GM12878 (cell line): ENCODE measurements at regions not wholly inside any gene's neighbourhood (a gene's known extent, or its start where the extent isn't known, plus 50 kb on each side); places are given as distances from the start of the nearest gene placed in this dataset.

Experiments
- ATAC-seq: fragments of 200-7000 bp; cut with Tn5 transposase; 3 replicates; pipeline ENCODE4 v1.9.1; 2020; ENCODE audit warnings: mild to moderate bottlenecking, moderate library complexity
- BruUV-seq: library from RNA; stranded (reverse); fragments of 400-500 nt; replicated peaks from 2 replicates; lab custom pipeline; 2021; lab: Mats Ljungman, UMichigan
- CTCF ChIA-PET: fragments of 300-600 bp; sonication (Branson Sonifier 250); formaldehyde crosslinking; extraction: SDS; loops from one replicate; lab custom pipeline; 2021; ENCODE audit warnings: inconsistent platforms; lab: Yijun Ruan, JAX
- POLR2A ChIA-PET: fragments of 350-600 bp; formaldehyde crosslinking; extraction: SDS; loops from one replicate; lab custom pipeline; 2021; ENCODE audit warnings: inconsistent platforms; lab: Charles Lee
- RAD21 ChIA-PET: fragments of 300-600 bp; sonication (Branson Sonifier 250); formaldehyde crosslinking; loops from one replicate; lab custom pipeline; 2023; ENCODE audit warnings: antibody characterized with exemption; ENCODE audit not compliant: unreplicated experiment; lab: Charles Lee
- SMC1A ChIA-PET: fragments of 300-600 bp; sonication (Branson Sonifier 250); formaldehyde crosslinking; loops from one replicate; lab custom pipeline; 2023; ENCODE audit not compliant: unreplicated experiment, uncharacterized antibody; lab: Charles Lee
- DNase-seq: peaks from one replicate; pipeline ENCODE4 v3.0.0-alpha.2; 2011; ENCODE audit warnings: low read depth, low spot score
- FAIRE-seq: peaks from 3 replicates; lab custom pipeline; 2011; peaks lifted over from hg19 to GRCh38; lab: Jason Lieb, UNC
- H2AFZ ChIP-seq: 2 replicates; pipeline ENCODE4 v1.6.0; 2011; ENCODE audit warnings: low read depth, low read length, control low read depth; ENCODE audit not compliant: control insufficient read depth
- H3K27ac ChIP-seq: 2 replicates; pipeline ENCODE4 v1.5.1; 2011; ENCODE audit warnings: control low read depth; ENCODE audit not compliant: control insufficient read depth, insufficient read depth
- H3K27me3 ChIP-seq, 2 experiments: replicated peaks in 1 of 2; 2 replicates each; pipeline versions ENCODE4 v1.6.0 to v1.6.1; 2011; ENCODE audit warnings: low read length in 1 of 2; ENCODE audit not compliant: control insufficient read depth in 2 of 2, insufficient read depth in 2 of 2
- H3K36me3 ChIP-seq, 2 experiments: 2 replicates each; pipeline ENCODE4 v1.5.1; 2011; ENCODE audit warnings: low read length in 1 of 2; ENCODE audit not compliant: control insufficient read depth in 2 of 2, insufficient read depth in 2 of 2
- H3K4me1 ChIP-seq: 2 replicates; pipeline ENCODE4 v1.6.1; 2011; ENCODE audit warnings: mild to moderate bottlenecking, low read length, moderate library complexity, mixed read lengths; ENCODE audit not compliant: control insufficient read depth, insufficient read depth
- H3K4me2 ChIP-seq: 2 replicates; pipeline ENCODE4 v1.6.0; 2011; ENCODE audit warnings: control low read depth; ENCODE audit not compliant: control insufficient read depth, insufficient read depth
- H3K4me3 ChIP-seq: fragments of 200-600 bp; sonication (generic); 2 replicates; pipeline ENCODE4 v1.5.1; 2016
- H3K79me2 ChIP-seq: 2 replicates; pipeline ENCODE4 v1.6.0; 2011; ENCODE audit warnings: low read length; ENCODE audit not compliant: control insufficient read depth, insufficient read depth
- H3K9ac ChIP-seq: 2 replicates; pipeline ENCODE4 v1.8.0; 2011; ENCODE audit warnings: low read length, control low read depth, mixed read lengths; ENCODE audit not compliant: control insufficient read depth, insufficient read depth
- H3K9me3 ChIP-seq: replicated peaks from 3 replicates; pipeline ENCODE4 v1.5.1; 2011; ENCODE audit warnings: mild to moderate bottlenecking, low read length; ENCODE audit not compliant: control insufficient read depth, insufficient read depth
- H4K20me1 ChIP-seq: 2 replicates; pipeline ENCODE4 v1.6.0; 2011; ENCODE audit not compliant: control insufficient read depth, insufficient read depth
- CUX1 ChIP-seq: IDR thresholded peaks from 2 replicates; pipeline ENCODE4 v1.6.1; 2012; ENCODE audit warnings: improper control_type of control experiment, low read depth, low read length; ENCODE audit not compliant: insufficient replicate concordance
- FOXM1 ChIP-seq: IDR thresholded peaks from 2 replicates; pipeline ENCODE4 v1.6.1; 2012; ENCODE audit warnings: low read depth, mild to moderate bottlenecking, inconsistent platforms, low read length, moderate library complexity
- IRF4 ChIP-seq: IDR thresholded peaks from 2 replicates; pipeline ENCODE4 v1.6.1; 2011; ENCODE audit warnings: low read depth, low read length
- MTA2 ChIP-seq: fragments of 450-650 bp; IDR thresholded peaks from 2 replicates; pipeline ENCODE4 v1.6.1; 2016; ENCODE audit warnings: low read depth, mild to moderate bottlenecking, moderate library complexity
- MTA3 ChIP-seq: IDR thresholded peaks from 2 replicates; pipeline ENCODE4 v1.6.1; 2012; ENCODE audit warnings: low read length, inconsistent platforms, borderline replicate concordance
- MYB ChIP-seq: fragments of 150-350 bp; IDR thresholded peaks from 2 replicates; pipeline ENCODE4 v1.6.1; 2014; ENCODE audit warnings: mild to moderate bottlenecking, low read depth, low read length, borderline replicate concordance
- NFYB ChIP-seq: IDR thresholded peaks from 2 replicates; pipeline ENCODE4 v1.6.1; 2011; ENCODE audit warnings: low read depth, mild to moderate bottlenecking, low read length, improper control_type of control experiment, moderate library complexity; ENCODE audit not compliant: insufficient read depth
- PAX8 ChIP-seq: fragments of 450-650 bp; IDR thresholded peaks from 2 replicates; pipeline ENCODE4 v1.6.1; 2017; ENCODE audit warnings: mild to moderate bottlenecking, moderate library complexity
- RELA ChIP-seq: fragments of 450-650 bp; IDR thresholded peaks from 2 replicates; pipeline ENCODE4 v1.8.0; 2014; ENCODE audit warnings: borderline replicate concordance; ENCODE audit not compliant: partially characterized antibody
- SIX5 ChIP-seq: IDR thresholded peaks from 2 replicates; pipeline ENCODE4 v1.6.1; 2011; ENCODE audit warnings: mild to moderate bottlenecking, low read depth, low read length, moderate library complexity; ENCODE audit not compliant: severe bottlenecking
- STAT3 ChIP-seq: IDR thresholded peaks from 2 replicates; pipeline ENCODE4 v1.6.1; 2011; ENCODE audit warnings: low read depth, low read length, improper control_type of control experiment
- SUZ12 ChIP-seq: fragments of 200-600 bp; sonication (generic); IDR thresholded peaks from one replicate; pipeline ENCODE4 v1.6.1; 2018; ENCODE audit warnings: antibody characterized with exemption, mild to moderate bottlenecking; ENCODE audit not compliant: unreplicated experiment
- TCF12 ChIP-seq: IDR thresholded peaks from 2 replicates; pipeline ENCODE4 v1.6.1; 2011; ENCODE audit warnings: low read depth, mild to moderate bottlenecking, low read length
- TCF3 ChIP-seq: IDR thresholded peaks from 2 replicates; pipeline ENCODE4 v1.6.1; 2012; ENCODE audit warnings: low read depth, mild to moderate bottlenecking, low read length, borderline replicate concordance; ENCODE audit not compliant: insufficient read depth
- TCF7 ChIP-seq: IDR thresholded peaks from 2 replicates; pipeline ENCODE4 v1.6.1; 2014; ENCODE audit warnings: antibody characterized with exemption, borderline replicate concordance
- ZBTB40 ChIP-seq: fragments of 450-650 bp; IDR thresholded peaks from 2 replicates; pipeline ENCODE4 v1.6.1; 2016; ENCODE audit warnings: mild to moderate bottlenecking, moderate library complexity, borderline replicate concordance
- WGBS: methylation state at CpG from one replicate; pipeline ENCODE4 v1.1.6; 2016; ENCODE audit warnings: low lambda C conversion rate; ENCODE audit not compliant: insufficient replicate concordance, insufficient coverage; ENCODE audit errors: missing lambda C conversion rate; 5-methylcytosine and 5-hydroxymethylcytosine counted together
- in situ Hi-C: fragments of 300-500 bp; cut with MboI; formaldehyde crosslinking; loops from 9 replicates; pipeline ENCODE4 v1.14.3; 2018; ENCODE audit warnings: mixed read lengths
- intact Hi-C: fragments of 100-400 bp; cut with micrococcal nuclease; formaldehyde crosslinking; loops from one replicate; pipeline ENCODE4 v1.14.2; 2022; ENCODE audit not compliant: unreplicated experiment

GRCh38 chr11:23288003-23288783, 427.9 kb upstream of the CCDC179 start:
- no peaks in the 10 kb centered on the region for H4K20me1 ChIP-seq
- H3K27ac ChIP-seq, result no peak overlapping the region
- H3K9me3 ChIP-seq, result no peaks in the 10 kb centered on the region
- in situ Hi-C loops (no loop called here), intact Hi-C loops (no loop called here)
- no peak overlapping the region for H3K4me3 ChIP-seq
- H3K27me3 ChIP-seq, result no peaks in the 10 kb centered on the region
- FAIRE-seq, result no peak
- WGBS, result 0% methylated on average over 1 of the region's 1 CpG
- CTCF ChIA-PET, result no interaction called here
- no peak for ATAC-seq
- RAD21 ChIA-PET, result no interaction called here
- DNase-seq, result no peak
- no peak overlapping the region for H2AFZ ChIP-seq
- no peak overlapping the region for H3K9ac ChIP-seq
- SMC1A ChIA-PET, result no interaction called here
- H3K4me2 ChIP-seq, result no peak overlapping the region
- H3K4me1 ChIP-seq, result no peaks in the 10 kb centered on the region
- H3K36me3 ChIP-seq, result no peaks in the 10 kb centered on the region
- BruUV-seq, result no TSS peak
- POLR2A ChIA-PET, result no interaction called here
- no peaks in the 10 kb centered on the region for H3K79me2 ChIP-seq
- TF ChIP-seq STAT3 (no peak), MTA2 (no peak), MTA3 (no peak), TCF12 (no peak), NFYB (no peak), TCF3 (no peak), ZBTB40 (no peak), RELA (no peak), SUZ12 (no peak), MYB (no peak), FOXM1 (no peak), IRF4 (no peak), CUX1 (no peak), PAX8 (no peak), TCF7 (no peak), SIX5 (no peak)
